Fibroblast of peridontal ligament (primary cell): ENCODE measurements at regions not wholly inside any gene's neighbourhood (a gene's known extent, or its start where the extent isn't known, plus 50 kb on each side); places are given as distances from the start of the nearest gene placed in this dataset.

Experiments used
- DNase-seq: peaks from one replicate; pipeline ENCODE4 v3.0.0-alpha.2; 2010; ENCODE audit errors: extremely low read depth

DNA sequence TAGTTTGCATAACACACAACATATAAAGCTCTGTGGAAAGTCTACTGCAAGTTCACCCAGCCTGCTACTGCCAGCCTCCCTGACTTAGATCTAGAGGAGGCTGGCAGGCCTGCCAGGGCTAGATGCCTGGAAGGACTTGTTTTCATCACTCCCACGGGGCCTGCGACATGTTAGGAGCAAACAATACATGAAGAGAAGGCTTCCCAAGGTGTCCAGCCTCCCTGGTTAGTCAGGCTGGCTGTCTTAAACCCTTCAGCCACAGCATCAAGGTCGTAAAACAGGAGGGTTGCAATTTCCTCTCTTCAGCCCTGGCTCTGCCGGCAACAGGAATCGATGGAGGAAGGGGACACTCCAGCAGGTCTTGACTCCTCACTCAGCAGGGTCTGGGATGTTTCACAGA, 104.5 kb downstream of the NGF start:
- DNase-seq: no peak

DNA sequence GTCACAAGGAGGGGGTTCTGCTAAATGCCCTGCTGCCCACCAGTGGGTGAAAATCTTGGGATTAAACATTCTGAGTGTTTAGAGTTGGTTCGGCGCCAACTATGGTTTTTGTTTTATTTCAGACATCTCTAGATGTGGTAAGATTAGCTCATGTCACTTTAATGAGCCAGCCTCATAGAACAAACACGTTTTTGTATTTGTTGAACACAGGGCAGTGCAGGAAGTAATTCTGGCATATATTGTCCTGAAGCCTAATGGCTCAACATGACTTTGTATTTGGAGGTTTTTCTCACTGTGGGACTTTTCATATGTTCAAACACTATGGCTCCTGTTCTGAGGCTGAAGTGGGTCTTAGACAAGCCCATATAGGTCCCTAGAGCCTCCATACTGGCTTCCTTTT, 107.8 kb downstream of the NGF start:
- no peak for DNase-seq

DNA sequence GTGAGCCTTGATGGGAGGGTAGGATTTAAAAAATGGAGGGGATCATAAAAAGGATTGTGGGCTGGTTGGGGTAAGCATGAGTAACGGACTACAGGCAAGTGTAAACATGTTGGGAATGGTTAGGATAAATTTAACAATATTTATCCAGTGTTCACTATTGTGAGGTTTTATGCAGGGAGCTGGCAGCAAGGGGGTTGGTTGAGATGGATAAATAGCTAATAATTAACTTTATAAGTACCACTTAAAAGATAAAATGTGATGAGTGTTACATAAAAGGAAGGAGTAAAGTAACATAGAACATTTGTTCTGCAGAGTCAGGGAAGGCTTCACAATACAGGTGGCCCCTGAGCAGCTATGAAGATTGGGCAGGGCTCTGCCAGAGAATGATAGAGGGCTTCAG, 109.0 kb downstream of the NGF start:
- no peak for DNase-seq

DNA sequence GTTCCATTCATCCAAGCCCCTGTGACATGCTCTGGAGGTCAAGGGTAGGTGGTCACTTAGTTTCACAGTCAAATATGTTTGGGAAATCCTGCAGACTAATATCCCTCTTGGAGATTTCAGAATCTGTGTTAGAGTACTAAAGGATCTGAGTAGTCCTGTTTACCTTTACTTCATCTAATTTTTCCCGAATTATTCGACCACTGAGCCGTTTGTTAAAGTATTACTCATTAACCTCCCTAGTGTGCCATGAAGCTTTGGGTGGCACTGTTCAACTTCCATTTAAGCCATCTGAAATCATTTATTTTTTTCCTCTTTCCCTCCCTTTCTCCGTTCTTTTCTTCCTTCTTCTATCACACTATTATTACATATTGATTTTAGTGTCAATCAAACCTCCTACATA, 109.9 kb downstream of the NGF start:
- DNase-seq: no peak

DNA sequence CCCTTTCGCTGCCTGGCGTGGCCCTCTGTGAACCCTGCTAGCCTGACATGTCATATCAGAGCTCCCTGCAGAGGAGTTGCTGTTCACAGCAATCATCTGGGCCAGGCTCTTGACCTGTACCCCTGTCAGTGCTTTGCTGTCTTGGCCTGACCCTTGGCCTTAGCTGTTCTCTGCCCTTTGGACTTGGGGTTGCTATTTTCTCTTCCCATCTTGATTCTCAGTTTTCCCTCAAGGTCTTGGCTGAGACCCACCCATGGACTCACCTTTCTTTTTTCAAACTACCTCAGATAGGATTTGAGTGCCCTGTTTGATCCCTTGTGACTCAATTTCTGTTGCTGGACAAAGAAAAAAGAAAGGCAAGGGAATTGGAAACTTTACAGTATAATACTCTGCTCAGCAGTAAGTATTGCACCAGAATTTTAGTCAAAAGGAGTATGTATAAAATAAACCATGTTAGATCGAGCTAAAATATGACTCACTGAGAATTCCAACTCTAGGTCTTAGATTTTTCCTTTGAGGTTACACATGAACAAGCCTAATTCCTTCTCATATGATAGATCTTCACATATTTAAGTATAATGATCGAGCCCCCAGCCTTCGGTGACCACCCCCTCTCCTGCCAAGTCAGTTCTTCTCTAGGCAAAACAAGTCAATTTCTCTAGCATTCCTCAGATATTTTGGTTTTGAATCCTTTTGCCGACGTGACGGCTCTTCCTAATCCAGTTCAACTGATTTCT, 110.5 kb downstream of the NGF start:
- peak; percentile 92 for DNase-seq

DNA sequence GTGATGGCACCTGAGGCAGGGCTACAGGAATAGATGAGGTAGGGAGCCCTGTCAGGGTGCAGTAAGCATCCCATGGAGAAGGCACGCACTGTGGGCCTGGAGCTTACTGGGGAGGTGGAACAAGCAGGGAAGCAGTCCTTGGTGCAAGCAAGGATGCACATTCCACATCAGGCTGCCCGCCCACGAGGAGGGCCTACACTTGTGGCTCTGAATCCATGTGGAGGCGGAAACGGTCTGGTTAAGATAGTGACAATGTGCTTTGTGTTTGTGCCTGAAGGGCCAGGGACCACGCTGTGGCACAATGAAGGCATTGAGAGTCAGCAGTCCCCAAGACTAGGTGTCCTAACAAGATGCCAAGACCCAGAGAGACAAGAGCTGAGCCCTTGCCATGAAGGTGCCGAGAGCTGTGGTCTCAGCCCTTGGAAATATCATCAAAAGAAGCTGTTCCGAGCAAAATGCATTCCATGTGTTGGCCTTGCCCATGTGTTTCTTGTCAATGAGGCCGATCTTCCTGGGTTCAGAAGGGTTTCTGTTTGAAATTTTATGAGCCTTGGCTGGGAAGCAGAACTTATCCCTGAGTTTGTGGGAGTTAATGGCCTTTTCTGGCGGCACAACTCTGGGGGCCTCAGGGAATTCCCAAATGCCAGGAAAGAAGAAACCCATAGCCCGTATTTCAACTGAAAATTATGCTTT, 111.9 kb downstream of the NGF start:
- peak; percentile 42 for DNase-seq

DNA sequence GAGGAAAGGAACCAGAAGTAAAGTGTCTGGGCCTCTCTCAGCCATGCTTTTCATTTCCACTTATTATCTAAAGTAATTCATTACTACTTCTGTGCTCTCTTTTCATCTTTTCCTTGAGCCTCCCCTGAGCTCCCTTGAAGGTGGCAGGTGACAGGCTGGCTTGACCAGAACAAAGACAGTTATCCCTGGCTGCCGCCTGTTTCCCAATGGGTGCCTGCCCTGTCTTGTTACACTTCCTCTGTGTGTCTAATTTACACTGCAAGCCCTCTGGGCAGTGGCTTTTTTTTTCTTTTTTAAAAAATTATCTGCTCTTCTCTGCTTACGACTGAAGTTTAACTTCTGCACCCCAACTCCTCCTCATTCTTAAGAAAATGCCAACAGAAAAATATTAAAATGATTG, 113.4 kb downstream of the NGF start:
- no peak for DNase-seq

DNA sequence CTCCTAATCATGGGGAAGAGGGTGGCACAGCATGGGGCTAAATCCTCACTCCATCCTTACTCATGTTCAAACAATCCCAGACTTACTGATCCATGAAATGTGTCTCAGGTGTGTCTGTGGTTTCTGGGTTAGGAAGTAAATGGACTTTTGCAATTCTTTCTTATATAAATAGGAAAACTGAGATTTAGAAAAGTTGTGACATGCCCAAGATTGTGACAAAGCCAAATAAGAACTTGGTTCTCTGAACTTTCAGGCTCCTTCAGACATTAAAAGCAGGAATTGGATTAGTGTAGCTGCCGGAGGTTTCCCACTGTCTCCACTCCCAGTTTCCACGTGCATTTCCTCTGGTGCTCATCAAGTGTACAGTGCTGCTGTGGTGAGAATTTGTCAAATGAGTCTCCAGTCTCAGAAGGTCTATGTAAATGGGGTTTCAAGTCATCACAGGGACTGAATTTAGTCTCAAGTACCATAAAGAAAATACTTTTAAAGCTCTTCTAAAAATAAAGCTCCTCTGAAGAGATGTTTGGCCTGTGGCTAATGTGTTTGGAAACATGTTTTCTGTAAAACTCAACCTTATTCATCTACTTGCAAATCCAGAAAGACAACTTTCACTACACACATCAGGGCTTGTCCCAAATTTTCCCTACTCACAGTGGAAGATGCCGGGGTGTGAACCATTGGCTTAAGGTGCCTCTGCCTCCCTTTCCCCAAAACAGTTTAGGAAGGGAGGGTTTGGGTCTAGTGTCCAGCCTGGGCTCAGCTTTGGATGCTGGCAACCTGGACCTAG, 115.2 kb downstream of the NGF start:
- no peak for DNase-seq

DNA sequence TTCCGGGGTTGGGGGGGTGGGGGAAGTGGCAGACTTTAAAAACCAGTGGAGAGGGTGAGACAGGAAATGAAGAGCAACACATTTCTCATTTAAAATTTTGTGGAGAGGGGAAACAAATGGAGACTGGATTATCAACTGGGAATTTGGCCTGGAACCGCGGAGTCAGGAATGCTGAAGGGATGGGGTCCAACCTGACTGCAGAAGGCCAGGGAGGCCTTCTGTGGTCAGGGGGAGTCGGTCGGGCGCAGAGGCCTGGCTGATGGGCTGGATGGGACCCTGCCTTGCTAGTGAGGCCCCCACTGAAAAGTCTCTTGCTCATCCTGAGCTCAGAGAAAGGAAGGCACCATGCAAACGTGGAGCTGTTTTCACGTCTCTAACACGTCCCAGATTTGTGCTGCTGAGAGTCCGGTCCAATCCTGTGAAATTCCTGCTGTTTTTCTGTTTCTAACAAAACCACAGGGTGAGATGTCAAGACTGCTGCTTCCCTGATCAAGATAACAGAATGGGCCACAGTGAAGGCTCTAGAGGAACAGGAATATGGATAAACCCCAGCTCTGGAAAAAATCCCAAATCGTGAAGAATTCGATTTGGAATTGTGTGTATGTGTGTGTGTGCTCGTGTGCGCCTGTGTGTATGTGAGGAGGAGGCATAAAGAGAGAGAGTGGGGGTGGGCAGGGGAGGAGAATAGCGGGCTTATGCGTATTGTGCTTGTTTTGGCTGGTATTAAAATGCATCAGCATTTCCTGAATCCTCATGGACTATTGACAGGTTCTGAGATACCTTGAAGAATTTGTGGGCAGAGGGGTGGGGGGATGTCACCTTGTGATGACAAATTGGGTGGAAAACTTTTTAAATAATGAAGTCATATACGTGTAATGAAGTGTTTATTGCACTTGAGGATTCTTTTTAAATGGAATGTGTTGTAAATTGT, 117.4 kb downstream of the NGF start:
- DNase-seq: no peak

DNA sequence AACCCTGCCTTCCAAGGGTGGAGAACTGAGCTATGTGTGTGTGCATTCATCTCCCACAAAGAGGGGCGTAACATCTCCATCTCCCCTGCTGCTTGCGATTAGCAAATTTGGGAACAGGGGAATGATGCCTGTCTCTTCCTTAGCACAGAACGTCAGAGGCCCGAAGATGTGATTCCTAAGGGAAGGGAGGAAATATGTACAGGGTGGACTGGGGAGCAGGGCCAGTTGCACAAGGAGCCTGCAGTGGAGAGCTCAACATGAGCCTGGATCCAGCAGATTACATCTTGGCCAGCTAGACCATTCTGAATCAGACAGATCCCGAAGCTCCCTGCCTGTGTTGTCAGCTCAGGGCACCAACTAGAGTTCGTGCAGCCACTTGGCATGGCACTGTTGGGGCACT, 118.1 kb downstream of the NGF start:
- DNase-seq: peak; percentile 52

DNA sequence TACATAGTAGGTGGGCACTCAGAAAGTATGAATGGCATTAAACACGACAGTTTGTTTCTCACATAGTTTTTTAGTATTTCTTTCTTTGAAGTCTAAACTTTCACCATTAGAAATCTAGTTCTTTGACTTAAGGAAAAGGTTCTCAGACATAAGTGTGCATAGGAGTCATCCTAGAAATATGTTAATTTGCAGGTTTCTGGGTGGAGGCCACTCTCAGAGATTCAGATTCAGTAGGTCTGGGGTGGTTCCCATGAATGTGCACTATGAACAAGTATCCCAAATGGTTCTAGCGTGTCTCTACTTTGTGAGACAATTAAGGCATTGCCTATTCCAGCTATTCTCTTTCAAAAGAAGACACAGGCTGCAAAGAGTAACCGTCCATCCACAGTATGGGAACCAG, 119.3 kb downstream of the NGF start:
- no peak for DNase-seq

DNA sequence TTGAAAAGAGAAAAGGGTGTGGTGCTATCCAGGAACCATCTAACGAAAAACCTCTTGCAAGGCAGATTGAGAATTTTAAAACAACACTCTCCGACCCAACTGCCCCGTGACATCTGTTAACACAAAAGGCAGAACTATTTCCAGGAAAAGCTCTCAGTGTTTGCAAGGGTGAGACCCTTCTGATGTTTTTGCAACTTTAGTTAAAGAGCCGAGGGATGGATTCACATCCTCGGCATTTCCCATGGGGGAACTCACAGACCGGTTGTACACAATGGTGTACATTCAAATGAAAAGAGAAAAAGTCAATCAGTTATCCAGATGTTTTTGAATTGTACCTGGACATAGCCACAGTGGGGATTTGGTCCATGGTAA, 120.0 kb downstream of the NGF start:
- no peak for DNase-seq

DNA sequence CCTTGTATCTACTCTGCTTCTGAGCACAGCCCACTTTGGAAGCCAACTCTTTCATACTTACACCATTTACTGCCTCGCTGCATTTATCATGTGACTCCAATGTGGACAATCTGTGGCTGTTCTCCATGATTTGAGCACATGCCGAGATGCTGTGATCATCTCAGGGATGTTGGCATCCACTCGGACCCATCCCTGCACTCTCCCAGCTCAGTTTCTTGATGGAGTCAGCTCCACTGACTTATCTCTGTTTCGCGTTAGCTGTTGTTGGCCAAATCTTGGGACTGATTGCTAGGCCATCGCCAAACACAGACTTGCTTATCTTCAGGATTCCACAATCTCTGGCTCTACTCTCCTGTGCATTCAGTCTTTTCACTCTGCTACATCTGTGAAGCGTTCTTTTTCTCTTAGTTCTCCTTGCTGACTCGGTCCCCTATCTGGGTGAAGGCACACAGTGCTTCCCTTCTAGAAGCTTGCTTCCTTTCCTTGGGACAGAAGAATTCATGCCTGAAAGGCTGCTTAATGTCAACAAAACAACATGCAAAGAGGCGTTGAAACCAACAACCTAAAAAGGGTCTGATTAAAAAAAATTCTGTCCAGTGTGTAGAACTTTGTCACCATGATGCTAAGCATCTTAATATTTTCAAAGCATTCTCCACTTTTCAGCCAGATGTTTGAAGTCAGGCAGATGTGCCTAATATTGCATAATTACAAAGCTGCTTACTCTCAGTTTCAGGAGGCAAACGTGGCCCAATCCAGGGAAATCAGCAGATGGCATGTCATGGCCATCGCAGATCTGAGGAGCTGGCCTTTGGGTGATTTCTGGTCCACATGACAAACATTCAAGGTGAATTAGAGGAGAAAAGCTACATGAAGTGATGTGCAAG, 120.7 kb downstream of the NGF start:
- DNase-seq: no peak

DNA sequence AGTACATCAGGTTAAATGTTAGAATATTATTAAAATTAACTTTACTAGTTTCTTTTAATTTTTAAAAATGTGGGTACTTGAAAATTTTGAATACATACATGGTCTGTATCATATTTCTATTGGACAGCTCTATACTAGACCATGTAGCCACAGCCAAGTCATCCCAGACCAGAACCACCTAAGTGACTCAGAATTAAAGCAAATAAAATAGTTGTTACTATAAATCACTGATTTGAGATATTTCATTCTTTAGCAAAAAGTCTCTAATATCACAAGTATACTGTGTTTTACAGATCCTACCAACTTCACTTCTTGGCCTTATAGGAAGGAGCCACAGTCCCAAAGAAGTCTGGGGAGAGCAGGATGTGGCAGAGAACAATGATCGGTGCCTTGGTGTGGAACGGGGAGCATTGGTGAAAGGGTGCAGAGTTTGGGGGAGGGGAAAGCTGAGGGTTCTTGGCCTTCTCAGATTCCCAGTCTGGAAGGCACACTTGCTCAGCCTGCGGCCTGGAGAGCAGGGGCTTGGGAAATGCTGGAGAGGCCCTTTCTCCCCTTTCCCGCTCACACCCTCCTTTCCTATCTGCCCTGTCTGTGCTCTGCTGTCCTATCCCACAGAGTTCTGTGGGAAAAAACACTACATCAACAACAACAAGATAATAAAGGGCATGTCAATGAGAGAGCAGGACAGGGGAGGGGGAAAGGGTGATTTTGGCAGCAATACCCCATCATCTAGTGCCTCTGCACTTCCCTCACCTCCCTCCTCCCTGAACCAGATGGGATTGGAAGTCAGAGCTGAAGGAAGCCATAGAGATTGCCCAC, 122.1 kb downstream of the NGF start:
- no peak for DNase-seq

DNA sequence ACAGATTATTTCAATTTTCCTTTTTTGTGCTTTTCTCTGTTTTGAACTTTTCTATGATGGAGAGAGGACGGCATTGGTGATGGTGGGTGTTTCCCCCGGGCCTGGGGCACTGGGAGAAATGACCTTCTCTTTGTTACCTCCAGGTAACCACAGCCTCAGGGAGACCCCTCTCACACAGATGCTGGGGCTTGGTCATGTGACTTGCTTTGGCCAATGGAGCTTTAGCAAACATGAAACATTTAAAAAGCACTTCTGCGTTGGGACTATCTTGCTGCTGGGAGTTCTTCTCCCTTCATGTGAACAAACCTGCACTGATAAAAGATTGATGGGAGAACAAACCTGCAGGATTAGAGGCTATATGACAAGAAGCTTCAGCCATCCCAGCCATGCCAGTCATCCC, 122.9 kb downstream of the NGF start:
- no peak for DNase-seq

DNA sequence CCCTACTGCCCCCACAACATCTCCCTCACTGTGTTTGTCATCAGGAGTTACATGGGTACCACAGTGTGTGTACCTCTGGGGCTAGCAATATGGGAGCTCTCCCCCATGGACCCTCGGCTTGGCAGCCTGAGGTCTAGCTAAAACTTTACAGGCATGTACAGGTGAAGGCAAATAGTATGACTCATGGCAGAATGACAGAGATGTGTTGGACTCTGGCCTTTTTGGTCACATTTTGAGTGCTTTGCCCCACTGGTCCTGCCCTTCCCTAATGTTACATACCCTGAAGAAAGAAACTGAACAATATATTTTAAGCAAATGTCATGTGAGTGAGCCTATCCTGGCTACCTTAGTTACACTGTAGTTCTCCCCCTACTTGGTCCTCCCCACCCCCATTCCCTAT, 124.0 kb downstream of the NGF start:
- no peak for DNase-seq

DNA sequence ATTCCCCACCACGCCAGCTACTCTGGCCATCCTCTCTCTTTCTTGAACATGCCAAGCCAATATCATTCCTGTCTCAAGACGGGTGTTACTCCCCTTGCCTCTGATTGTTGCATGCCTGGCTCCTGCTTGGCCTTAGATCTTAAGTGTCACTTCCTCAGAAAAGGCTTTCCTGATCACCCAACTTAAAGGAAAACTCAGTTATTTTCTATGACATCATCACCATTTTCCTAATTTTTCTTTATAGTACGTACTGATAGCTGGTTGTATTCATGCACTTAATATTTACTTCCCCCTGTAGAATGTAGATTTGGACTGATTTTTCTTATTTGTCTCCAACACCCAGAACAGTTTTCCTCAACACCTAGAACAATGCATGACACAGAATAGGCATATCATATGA, 123.8 kb upstream of the TSPAN2 start:
- no peak for DNase-seq

DNA sequence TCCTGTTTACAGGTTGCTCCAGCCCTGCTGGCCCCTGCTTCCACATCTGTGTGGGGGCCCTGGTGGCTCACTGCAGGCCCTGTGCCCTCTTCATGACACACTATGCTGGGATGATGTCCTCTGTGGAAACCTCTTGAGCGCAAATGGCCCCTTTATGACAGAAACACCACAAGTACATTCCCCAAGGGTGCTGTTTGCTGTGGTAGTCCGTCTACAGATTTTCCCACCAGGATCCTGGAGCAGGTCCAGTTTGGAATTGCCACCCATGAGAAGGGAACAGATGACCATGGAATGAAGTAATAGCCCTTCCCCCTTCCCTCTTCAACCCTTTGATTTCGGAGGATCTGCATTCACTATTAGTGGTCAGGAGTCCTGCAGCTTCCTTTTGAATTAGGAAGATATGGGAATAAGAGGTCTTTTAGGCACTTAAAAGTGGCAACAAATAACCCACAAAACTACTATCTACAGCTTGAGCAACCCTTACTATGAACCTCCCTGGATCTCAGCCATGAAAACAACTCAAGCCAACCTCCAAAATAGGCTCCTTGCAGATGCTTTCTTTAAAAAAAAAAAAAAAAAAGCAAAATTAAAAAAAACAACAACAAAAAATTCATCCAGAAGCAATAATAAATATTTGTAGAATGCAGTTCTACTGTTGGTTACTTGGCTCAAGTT, 121.9 kb upstream of the TSPAN2 start:
- DNase-seq: peak; percentile 40

DNA sequence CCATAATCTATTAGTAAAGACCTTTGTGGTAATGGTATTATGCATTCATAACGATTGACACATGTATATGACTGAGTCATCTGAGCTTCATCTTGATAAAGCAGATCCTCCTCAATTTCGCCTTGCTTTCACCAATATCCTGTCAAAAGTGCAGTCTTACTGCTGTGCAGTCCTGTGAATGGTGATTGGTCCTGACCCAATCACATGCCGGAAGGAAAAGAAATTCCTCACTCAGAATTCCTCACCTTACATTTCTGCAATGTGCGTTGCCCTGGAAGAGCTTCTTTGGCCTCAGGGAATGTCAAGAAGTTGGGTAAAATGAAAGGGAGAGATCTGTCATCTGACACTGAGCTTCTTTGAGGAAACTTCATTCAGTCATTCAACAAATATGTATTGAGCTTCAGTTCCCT, 121.0 kb upstream of the TSPAN2 start:
- no peak for DNase-seq
